Sigmoid colon (tissue), 6 donors: ENCODE measurements at regions not wholly inside any gene's neighbourhood (a gene's known extent, or its start where the extent isn't known, plus 50 kb on each side); places are given as distances from the start of the nearest gene placed in this dataset.

Experiments used
- DNase-seq: peaks from one replicate; pipeline ENCODE4 v3.0.0-alpha.2; 2019
- H3K27ac ChIP-seq, 4 donors: fragments of 200-600 bp; sonication (generic); one replicate each; pipeline ENCODE4 v1.5.1; 2016 to 2019; ENCODE audit warnings: mild to moderate bottlenecking in 1 of 4
- H3K27me3 ChIP-seq, 3 donors: fragments of 200-600 bp; sonication (generic); one replicate each; pipeline ENCODE4 v1.5.1; 2019; ENCODE audit warnings: mild to moderate bottlenecking in 1 of 3
- H3K36me3 ChIP-seq, 4 donors: fragments of 200-600 bp; sonication (generic); one replicate each; pipeline ENCODE4 v1.5.1; 2016 to 2019
- H3K4me1 ChIP-seq, 4 donors: fragments of 200-600 bp; sonication (generic); one replicate each; pipeline ENCODE4 v1.5.1; 2017 to 2019
- H3K4me3 ChIP-seq, 4 donors: fragments of 200-600 bp; sonication (generic); one replicate each; pipeline ENCODE4 v1.5.1; 2017 to 2019; ENCODE audit warnings: mild to moderate bottlenecking in 2 of 4, moderate library complexity in 1 of 4
- H3K9me3 ChIP-seq, 4 donors: fragments of 200-600 bp in 3 of 4; sonication (generic) in 3 of 4; one replicate each; pipeline versions ENCODE4 v1.5.1 to v1.6.1; 2013 to 2019
- CTCF ChIP-seq, 4 experiments: fragments of 450-650 bp in 3 of 4; fragments of 200-600 bp in 1 of 4; IDR thresholded peaks; one replicate each; pipeline ENCODE4 v1.5.1; 2016 to 2019; ENCODE audit warnings: antibody characterized with exemption in 4 of 4, mild to moderate bottlenecking in 3 of 4, moderate library complexity in 2 of 4
- EP300 ChIP-seq, 4 donors: sonication (generic); formaldehyde crosslinking; IDR thresholded peaks; one replicate each; pipeline ENCODE4 v1.6.1; 2017; ENCODE audit warnings: antibody characterized with exemption in 4 of 4
- POLR2A ChIP-seq, 2 donors: fragments of 450-650 bp; IDR thresholded peaks; one replicate each; pipeline ENCODE4 v1.6.1; 2016; ENCODE audit warnings: antibody characterized with exemption in 2 of 2, mild to moderate bottlenecking in 2 of 2, moderate library complexity in 2 of 2
- POLR2AphosphoS5 ChIP-seq, 4 donors: sonication (generic); formaldehyde crosslinking; IDR thresholded peaks; one replicate each; pipeline ENCODE4 v1.6.1; 2017; ENCODE audit warnings: antibody characterized with exemption in 4 of 4
- WGBS, 2 donors: extraction: QIAGEN DNeasy Blood & Tissue Kit; methylation state at CpG; one replicate each; pipeline ENCODE4 v1.1.7; 2013; 5-methylcytosine and 5-hydroxymethylcytosine counted together
- intact Hi-C: fragments of 100-400 bp; cut with DNase I; formaldehyde crosslinking; loops from one replicate; pipeline ENCODE4 v1.15.1; 2023
- donor health status: healthy with polysubstance abuse.
- donor health status: healthy.

GRCh38 chr9:7236186-7236585 lies 478.4 kb downstream of the KDM4C start:
- intact Hi-C loops: no loop called here
- no peak for DNase-seq
- Histone ChIP-seq H3K9me3 (no peaks in the 10 kb centered on the region), H3K4me1 (no peaks in the 10 kb centered on the region), H3K36me3 (no peaks in the 10 kb centered on the region), H3K27ac (no peak overlapping the region), H3K4me3 (no peak overlapping the region), H3K27me3 (no peaks in the 10 kb centered on the region)
- TF ChIP-seq CTCF (IDR thresholded peaks at IDR 0.05) (no peak), POLR2AphosphoS5 (IDR thresholded peaks at IDR 0.05) (no peak), EP300 (IDR thresholded peaks at IDR 0.05) (no peak), POLR2A (IDR thresholded peaks at IDR 0.05) (no peak)
- WGBS, 2 donors: 71 to 93% methylated on average over 5 of the region's 5 CpGs

- no peak for DNase-seq
- no peaks in the 10 kb centered on the region for H3K9me3 ChIP-seq
- TF ChIP-seq POLR2A (IDR thresholded peaks at IDR 0.05) (no peak), POLR2AphosphoS5 (IDR thresholded peaks at IDR 0.05) (no peak), EP300 (IDR thresholded peaks at IDR 0.05) (no peak), CTCF (IDR thresholded peaks at IDR 0.05) (no peak)
- H3K36me3 ChIP-seq: no peaks in the 10 kb centered on the region
- no peak overlapping the region for H3K27ac ChIP-seq
- H3K4me3 ChIP-seq: no peak overlapping the region
- intact Hi-C loops: no loop called here
- WGBS, 2 donors: 74 to 88% methylated on average over 5 of the region's 5 CpGs
- no peaks in the 10 kb centered on the region for H3K27me3 ChIP-seq
- no peaks in the 10 kb centered on the region for H3K4me1 ChIP-seq
These were observed 476.4 kb downstream of the KDM4C start for GRCh38 chr9:7234144-7234543.

- Histone ChIP-seq H3K27me3 (no peaks in the 10 kb centered on the region), H3K27ac (no peak overlapping the region), H3K4me3 (no peak overlapping the region), H3K4me1 (no peaks in the 10 kb centered on the region), H3K36me3 (no peaks in the 10 kb centered on the region), H3K9me3 (no peaks in the 10 kb centered on the region)
- no peak for DNase-seq
- TF ChIP-seq CTCF (IDR thresholded peaks at IDR 0.05) (no peak), EP300 (IDR thresholded peaks at IDR 0.05) (no peak), POLR2AphosphoS5 (IDR thresholded peaks at IDR 0.05) (no peak), POLR2A (IDR thresholded peaks at IDR 0.05) (no peak)
- intact Hi-C loops: no loop called here
- 93 to 96% methylated on average over 2 of the region's 2 CpGs for WGBS, 2 donors
These were observed 471.8 kb downstream of the KDM4C start for GRCh38 chr9:7229571-7229970.

- intact Hi-C loops: no loop called here
- H3K36me3 ChIP-seq: no peaks in the 10 kb centered on the region
- TF ChIP-seq CTCF (IDR thresholded peaks at IDR 0.05) (no peak), POLR2AphosphoS5 (IDR thresholded peaks at IDR 0.05) (no peak), POLR2A (IDR thresholded peaks at IDR 0.05) (no peak)
- no peak overlapping the region for H3K4me3 ChIP-seq
- no peaks in the 10 kb centered on the region for H3K27me3 ChIP-seq
- no peak overlapping the region for H3K27ac ChIP-seq
- no peak for DNase-seq
- WGBS, 2 donors: 92 to 96% methylated on average over 4 of the region's 4 CpGs
- no peaks in the 10 kb centered on the region for H3K9me3 ChIP-seq
- no peaks in the 10 kb centered on the region for H3K4me1 ChIP-seq
These were observed 471.0 kb downstream of the KDM4C start for GRCh38 chr9:7228726-7229125.

- DNase-seq: no peak
- intact Hi-C loops: no loop called here
- 91 to 93% methylated on average over 8 of the region's 8 CpGs for WGBS, 2 donors
These were observed 470.2 kb downstream of the KDM4C start for GRCh38 chr9:7227951-7228350.

More at GRCh38 chr9:7227951-7228350, 470.2 kb downstream of the KDM4C start:
- Histone ChIP-seq H3K9me3 (no peaks in the 10 kb centered on the region), H3K27me3 (no peaks in the 10 kb centered on the region), H3K4me1 (no peaks in the 10 kb centered on the region), H3K4me3 (no peak overlapping the region), H3K36me3 (no peaks in the 10 kb centered on the region), H3K27ac (no peak overlapping the region)
- no peak for TF ChIP-seq CTCF (IDR thresholded peaks at IDR 0.05)
- no peak for TF ChIP-seq EP300 (IDR thresholded peaks at IDR 0.05)
- no peak for TF ChIP-seq POLR2A (IDR thresholded peaks at IDR 0.05)
- no peak for TF ChIP-seq POLR2AphosphoS5 (IDR thresholded peaks at IDR 0.05)
